ENCODE measurements at regions not wholly inside any gene's neighbourhood (a gene's known extent, or its start where the extent isn't known, plus 50 kb on each side); places are given as distances from the start of the nearest gene placed in this dataset.

DNA sequence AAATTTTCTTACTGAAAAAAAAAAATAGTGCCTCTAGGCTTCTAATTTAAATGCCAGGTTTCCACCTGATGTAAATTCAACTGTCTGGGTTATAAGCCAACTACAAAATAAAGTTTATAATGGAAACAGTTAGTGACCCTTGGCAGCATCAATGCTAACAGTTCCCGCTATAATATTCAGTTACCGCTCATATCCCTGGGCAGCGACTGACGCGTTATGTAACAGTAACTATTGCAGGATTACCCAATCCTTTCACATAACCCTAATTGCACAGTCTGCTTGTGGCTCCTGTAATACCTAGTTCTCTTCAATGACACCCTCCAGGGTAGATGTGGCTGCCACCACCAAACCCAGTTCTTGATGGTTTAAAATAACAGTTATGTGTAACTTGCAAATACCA, 208.6 kb downstream of the MOXD1 start:
- TF ChIP-seq, protein P1, sequence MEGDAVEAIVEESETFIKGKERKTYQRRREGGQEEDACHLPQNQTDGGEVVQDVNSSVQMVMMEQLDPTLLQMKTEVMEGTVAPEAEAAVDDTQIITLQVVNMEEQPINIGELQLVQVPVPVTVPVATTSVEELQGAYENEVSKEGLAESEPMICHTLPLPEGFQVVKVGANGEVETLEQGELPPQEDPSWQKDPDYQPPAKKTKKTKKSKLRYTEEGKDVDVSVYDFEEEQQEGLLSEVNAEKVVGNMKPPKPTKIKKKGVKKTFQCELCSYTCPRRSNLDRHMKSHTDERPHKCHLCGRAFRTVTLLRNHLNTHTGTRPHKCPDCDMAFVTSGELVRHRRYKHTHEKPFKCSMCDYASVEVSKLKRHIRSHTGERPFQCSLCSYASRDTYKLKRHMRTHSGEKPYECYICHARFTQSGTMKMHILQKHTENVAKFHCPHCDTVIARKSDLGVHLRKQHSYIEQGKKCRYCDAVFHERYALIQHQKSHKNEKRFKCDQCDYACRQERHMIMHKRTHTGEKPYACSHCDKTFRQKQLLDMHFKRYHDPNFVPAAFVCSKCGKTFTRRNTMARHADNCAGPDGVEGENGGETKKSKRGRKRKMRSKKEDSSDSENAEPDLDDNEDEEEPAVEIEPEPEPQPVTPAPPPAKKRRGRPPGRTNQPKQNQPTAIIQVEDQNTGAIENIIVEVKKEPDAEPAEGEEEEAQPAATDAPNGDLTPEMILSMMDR (IDR thresholded peaks at IDR 0.05 in 2 of 3, conservative IDR thresholded peaks at IDR 0.05 in 1 of 3; ENCODE audit: control insufficient read depth in 2 of 3, extremely low read depth in 1 of 3, insufficient read depth in 1 of 3, low read depth in 3 of 3, low read length in 3 of 3), result no peak
- TF ChIP-seq JUND (IDR thresholded peaks at IDR 0.05; ENCODE audit: low read depth, low read length), result no peak
- no peak for TF ChIP-seq RAD51 (IDR thresholded peaks at IDR 0.05)
- no peak for TF ChIP-seq SIX5 (IDR thresholded peaks at IDR 0.05; ENCODE audit: low read depth, low read length, severe bottlenecking)

All from GM12878 (cell line).